ENCODE measurements at regions not wholly inside any gene's neighbourhood (a gene's known extent, or its start where the extent isn't known, plus 50 kb on each side); places are given as distances from the start of the nearest gene placed in this dataset.

DNA sequence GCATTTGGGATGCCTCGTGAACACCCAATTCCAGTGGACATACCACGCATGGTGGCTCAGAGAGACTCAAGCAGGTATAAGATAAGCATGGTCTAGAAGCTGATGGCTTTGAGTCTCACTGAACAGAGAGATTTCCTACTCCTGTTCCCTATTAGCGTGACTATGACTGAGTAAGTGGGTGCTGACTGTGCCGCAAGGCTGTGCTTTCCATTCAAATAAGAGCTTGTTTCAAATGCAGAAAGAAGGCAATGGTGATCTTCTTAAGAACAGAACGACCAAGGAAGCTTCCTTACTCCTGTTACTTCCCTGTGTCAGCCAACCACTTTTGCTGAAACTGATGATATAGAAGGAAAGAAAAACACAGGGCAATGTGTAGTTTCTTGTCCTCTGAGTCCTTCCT lies 63.5 kb upstream of the IGFBP2 start:
- TF ChIP-seq, protein P1, sequence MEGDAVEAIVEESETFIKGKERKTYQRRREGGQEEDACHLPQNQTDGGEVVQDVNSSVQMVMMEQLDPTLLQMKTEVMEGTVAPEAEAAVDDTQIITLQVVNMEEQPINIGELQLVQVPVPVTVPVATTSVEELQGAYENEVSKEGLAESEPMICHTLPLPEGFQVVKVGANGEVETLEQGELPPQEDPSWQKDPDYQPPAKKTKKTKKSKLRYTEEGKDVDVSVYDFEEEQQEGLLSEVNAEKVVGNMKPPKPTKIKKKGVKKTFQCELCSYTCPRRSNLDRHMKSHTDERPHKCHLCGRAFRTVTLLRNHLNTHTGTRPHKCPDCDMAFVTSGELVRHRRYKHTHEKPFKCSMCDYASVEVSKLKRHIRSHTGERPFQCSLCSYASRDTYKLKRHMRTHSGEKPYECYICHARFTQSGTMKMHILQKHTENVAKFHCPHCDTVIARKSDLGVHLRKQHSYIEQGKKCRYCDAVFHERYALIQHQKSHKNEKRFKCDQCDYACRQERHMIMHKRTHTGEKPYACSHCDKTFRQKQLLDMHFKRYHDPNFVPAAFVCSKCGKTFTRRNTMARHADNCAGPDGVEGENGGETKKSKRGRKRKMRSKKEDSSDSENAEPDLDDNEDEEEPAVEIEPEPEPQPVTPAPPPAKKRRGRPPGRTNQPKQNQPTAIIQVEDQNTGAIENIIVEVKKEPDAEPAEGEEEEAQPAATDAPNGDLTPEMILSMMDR (conservative IDR thresholded peaks at IDR 0.05; ENCODE audit: low read depth in 2 of 2), result no peak
- TF ChIP-seq NANOG (IDR thresholded peaks at IDR 0.05; ENCODE audit: borderline replicate concordance), result no peak; the same call in 1 of the 2 replicates
- TF ChIP-seq EZH2 (IDR thresholded peaks at IDR 0.05; ENCODE audit: low read depth, unreplicated experiment), result no peak
- TF ChIP-seq JUNB (IDR thresholded peaks at IDR 0.05; ENCODE audit: unreplicated experiment), result no peak
- no peak for TF ChIP-seq REST (IDR thresholded peaks at IDR 0.05; ENCODE audit: unreplicated experiment)
- TF ChIP-seq, protein P2, sequence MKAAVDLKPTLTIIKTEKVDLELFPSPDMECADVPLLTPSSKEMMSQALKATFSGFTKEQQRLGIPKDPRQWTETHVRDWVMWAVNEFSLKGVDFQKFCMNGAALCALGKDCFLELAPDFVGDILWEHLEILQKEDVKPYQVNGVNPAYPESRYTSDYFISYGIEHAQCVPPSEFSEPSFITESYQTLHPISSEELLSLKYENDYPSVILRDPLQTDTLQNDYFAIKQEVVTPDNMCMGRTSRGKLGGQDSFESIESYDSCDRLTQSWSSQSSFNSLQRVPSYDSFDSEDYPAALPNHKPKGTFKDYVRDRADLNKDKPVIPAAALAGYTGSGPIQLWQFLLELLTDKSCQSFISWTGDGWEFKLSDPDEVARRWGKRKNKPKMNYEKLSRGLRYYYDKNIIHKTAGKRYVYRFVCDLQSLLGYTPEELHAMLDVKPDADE (IDR thresholded peaks at IDR 0.05), result no peak
- TF ChIP-seq EZH2phosphoT487 (IDR thresholded peaks at IDR 0.05; ENCODE audit: unreplicated experiment), result no peak
- no peak for TF ChIP-seq POLR2AphosphoS5 (IDR thresholded peaks at IDR 0.05; ENCODE audit: low read depth)
- TF ChIP-seq ZNF114 (CRISPR knock-in tag; IDR thresholded peaks at IDR 0.05), result no peak
- TF ChIP-seq CREB1 (CRISPR knock-in tag; IDR thresholded peaks at IDR 0.05; ENCODE audit: low read depth), result no peak
- no peak for TF ChIP-seq STAT1 (IDR thresholded peaks at IDR 0.05; ENCODE audit: unreplicated experiment)
- TF ChIP-seq ZNF331 (CRISPR knock-in tag; IDR thresholded peaks at IDR 0.05; ENCODE audit: low read depth), result no peak
- TF ChIP-seq, protein P3, sequence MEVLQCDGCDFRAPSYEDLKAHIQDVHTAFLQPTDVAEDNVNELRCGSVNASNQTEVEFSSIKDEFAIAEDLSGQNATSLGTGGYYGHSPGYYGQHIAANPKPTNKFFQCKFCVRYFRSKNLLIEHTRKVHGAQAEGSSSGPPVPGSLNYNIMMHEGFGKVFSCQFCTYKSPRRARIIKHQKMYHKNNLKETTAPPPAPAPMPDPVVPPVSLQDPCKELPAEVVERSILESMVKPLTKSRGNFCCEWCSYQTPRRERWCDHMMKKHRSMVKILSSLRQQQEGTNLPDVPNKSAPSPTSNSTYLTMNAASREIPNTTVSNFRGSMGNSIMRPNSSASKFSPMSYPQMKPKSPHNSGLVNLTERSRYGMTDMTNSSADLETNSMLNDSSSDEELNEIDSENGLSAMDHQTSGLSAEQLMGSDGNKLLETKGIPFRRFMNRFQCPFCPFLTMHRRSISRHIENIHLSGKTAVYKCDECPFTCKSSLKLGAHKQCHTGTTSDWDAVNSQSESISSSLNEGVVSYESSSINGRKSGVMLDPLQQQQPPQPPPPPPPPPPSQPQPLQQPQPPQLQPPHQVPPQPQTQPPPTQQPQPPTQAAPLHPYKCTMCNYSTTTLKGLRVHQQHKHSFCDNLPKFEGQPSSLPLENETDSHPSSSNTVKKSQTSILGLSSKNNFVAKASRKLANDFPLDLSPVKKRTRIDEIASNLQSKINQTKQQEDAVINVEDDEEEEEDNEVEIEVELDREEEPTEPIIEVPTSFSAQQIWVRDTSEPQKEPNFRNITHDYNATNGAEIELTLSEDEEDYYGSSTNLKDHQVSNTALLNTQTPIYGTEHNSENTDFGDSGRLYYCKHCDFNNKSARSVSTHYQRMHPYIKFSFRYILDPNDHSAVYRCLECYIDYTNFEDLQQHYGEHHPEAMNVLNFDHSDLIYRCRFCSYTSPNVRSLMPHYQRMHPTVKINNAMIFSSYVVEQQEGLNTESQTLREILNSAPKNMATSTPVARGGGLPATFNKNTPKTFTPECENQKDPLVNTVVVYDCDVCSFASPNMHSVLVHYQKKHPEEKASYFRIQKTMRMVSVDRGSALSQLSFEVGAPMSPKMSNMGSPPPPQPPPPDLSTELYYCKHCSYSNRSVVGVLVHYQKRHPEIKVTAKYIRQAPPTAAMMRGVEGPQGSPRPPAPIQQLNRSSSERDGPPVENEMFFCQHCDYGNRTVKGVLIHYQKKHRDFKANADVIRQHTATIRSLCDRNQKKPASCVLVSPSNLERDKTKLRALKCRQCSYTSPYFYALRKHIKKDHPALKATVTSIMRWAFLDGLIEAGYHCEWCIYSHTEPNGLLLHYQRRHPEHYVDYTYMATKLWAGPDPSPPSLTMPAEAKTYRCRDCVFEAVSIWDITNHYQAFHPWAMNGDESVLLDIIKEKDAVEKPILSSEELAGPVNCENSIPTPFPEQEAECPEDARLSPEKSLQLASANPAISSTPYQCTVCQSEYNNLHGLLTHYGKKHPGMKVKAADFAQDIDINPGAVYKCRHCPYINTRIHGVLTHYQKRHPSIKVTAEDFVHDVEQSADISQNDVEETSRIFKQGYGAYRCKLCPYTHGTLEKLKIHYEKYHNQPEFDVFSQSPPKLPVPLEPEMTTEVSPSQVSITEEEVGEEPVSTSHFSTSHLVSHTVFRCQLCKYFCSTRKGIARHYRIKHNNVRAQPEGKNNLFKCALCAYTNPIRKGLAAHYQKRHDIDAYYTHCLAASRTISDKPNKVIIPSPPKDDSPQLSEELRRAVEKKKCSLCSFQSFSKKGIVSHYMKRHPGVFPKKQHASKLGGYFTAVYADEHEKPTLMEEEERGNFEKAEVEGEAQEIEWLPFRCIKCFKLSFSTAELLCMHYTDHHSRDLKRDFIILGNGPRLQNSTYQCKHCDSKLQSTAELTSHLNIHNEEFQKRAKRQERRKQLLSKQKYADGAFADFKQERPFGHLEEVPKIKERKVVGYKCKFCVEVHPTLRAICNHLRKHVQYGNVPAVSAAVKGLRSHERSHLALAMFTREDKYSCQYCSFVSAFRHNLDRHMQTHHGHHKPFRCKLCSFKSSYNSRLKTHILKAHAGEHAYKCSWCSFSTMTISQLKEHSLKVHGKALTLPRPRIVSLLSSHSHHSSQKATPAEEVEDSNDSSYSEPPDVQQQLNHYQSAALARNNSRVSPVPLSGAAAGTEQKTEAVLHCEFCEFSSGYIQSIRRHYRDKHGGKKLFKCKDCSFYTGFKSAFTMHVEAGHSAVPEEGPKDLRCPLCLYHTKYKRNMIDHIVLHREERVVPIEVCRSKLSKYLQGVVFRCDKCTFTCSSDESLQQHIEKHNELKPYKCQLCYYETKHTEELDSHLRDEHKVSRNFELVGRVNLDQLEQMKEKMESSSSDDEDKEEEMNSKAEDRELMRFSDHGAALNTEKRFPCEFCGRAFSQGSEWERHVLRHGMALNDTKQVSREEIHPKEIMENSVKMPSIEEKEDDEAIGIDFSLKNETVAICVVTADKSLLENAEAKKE (CRISPR knock-in tag; IDR thresholded peaks at IDR 0.05), result no peak
